ENCODE measurements at regions not wholly inside any gene's neighbourhood (a gene's known extent, or its start where the extent isn't known, plus 50 kb on each side); places are given as distances from the start of the nearest gene placed in this dataset.

DNA sequence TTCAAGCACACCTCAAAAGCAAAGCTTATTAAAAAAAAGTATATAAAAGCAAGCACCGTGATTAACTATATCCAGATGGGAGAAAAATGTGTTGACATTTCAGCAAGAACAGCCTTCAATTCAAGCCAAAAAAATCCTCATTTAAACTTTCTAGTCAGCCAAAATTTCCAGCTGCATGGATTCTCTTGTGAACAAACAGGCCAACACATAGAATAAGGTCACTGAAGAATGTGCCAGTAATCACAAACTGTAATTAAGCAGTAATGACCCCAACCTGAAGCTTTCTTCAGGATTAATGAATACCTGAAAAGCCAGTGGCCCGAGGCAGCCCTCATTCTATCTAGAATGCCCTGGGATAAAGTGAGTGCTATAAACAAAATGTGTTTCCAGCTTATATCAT, 130.7 kb upstream of the KCNMB2 start:
- H3K36me3 ChIP-seq = no peaks in the 10 kb centered on the region
- no peaks in the 10 kb centered on the region for H3K27me3 ChIP-seq
- H3K4me1 ChIP-seq = no peaks in the 10 kb centered on the region
- TF ChIP-seq, protein P1, sequence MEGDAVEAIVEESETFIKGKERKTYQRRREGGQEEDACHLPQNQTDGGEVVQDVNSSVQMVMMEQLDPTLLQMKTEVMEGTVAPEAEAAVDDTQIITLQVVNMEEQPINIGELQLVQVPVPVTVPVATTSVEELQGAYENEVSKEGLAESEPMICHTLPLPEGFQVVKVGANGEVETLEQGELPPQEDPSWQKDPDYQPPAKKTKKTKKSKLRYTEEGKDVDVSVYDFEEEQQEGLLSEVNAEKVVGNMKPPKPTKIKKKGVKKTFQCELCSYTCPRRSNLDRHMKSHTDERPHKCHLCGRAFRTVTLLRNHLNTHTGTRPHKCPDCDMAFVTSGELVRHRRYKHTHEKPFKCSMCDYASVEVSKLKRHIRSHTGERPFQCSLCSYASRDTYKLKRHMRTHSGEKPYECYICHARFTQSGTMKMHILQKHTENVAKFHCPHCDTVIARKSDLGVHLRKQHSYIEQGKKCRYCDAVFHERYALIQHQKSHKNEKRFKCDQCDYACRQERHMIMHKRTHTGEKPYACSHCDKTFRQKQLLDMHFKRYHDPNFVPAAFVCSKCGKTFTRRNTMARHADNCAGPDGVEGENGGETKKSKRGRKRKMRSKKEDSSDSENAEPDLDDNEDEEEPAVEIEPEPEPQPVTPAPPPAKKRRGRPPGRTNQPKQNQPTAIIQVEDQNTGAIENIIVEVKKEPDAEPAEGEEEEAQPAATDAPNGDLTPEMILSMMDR (IDR thresholded peaks at IDR 0.05; ENCODE audit: low read depth, low read length) = no peak
- no peak overlapping the region for H3K4me3 ChIP-seq (ENCODE audit: low read depth, low read length)
- no peaks in the 10 kb centered on the region for H3K9me3 ChIP-seq
- DNase-seq = no peak

GRCh38 chr3:178406206-178406605, 130.0 kb upstream of the KCNMB2 start:
- no peaks in the 10 kb centered on the region for H3K27me3 ChIP-seq
- H3K4me1 ChIP-seq = no peaks in the 10 kb centered on the region
- H3K36me3 ChIP-seq = no peaks in the 10 kb centered on the region
- no peak for DNase-seq
- H3K4me3 ChIP-seq (ENCODE audit: low read depth, low read length) = no peak overlapping the region
- TF ChIP-seq, protein P1 (IDR thresholded peaks at IDR 0.05; ENCODE audit: low read depth, low read length) = no peak
- no peaks in the 10 kb centered on the region for H3K9me3 ChIP-seq

DNA sequence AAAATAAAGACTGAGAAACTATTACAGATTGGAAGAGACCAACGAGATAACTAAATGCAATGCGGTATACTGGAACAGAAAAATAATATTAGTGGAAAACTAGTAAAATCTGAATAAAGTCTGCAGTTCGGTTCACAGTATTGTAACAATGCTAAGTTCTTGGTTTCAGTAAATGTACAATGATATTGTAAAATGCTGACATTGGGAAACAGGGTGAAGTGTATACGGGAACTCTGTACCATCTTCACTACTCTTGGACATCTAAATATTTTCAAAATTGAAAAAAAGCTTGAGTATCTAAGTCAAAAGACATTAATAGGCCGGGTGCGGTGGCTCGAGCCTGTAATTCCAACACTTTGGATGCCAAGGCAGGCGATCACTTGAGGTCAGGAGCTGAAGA, 120.9 kb upstream of the KCNMB2 start:
- TF ChIP-seq, protein P1 (IDR thresholded peaks at IDR 0.05; ENCODE audit: low read depth, low read length) = no peak
- no peaks in the 10 kb centered on the region for H3K36me3 ChIP-seq
- no peaks in the 10 kb centered on the region for H3K4me1 ChIP-seq
- DNase-seq = no peak
- no peaks in the 10 kb centered on the region for H3K9me3 ChIP-seq
- H3K27me3 ChIP-seq = no peaks in the 10 kb centered on the region
- no peak overlapping the region for H3K4me3 ChIP-seq (ENCODE audit: low read depth, low read length)

- no peak overlapping the region for H3K4me3 ChIP-seq (ENCODE audit: low read depth, low read length)
- H3K9me3 ChIP-seq = no peaks in the 10 kb centered on the region
- no peaks in the 10 kb centered on the region for H3K4me1 ChIP-seq
- no peaks in the 10 kb centered on the region for H3K27me3 ChIP-seq
- H3K36me3 ChIP-seq = no peaks in the 10 kb centered on the region
- DNase-seq = no peak
- TF ChIP-seq, protein P1 (IDR thresholded peaks at IDR 0.05; ENCODE audit: low read depth, low read length) = no peak
Observed at GRCh38 chr3:178417736-178418135, 118.5 kb upstream of the KCNMB2 start.

- H3K36me3 ChIP-seq = no peaks in the 10 kb centered on the region
- no peaks in the 10 kb centered on the region for H3K4me1 ChIP-seq
- no peak for DNase-seq
- no peaks in the 10 kb centered on the region for H3K27me3 ChIP-seq
- TF ChIP-seq, protein P1 (IDR thresholded peaks at IDR 0.05; ENCODE audit: low read depth, low read length) = no peak
- no peaks in the 10 kb centered on the region for H3K9me3 ChIP-seq
- H3K4me3 ChIP-seq (ENCODE audit: low read depth, low read length) = no peak overlapping the region
Observed at GRCh38 chr3:178419071-178419470, 117.2 kb upstream of the KCNMB2 start.

- Histone ChIP-seq H3K4me1 (no peaks in the 10 kb centered on the region), H3K4me3 (ENCODE audit: low read depth, low read length) (no peak overlapping the region), H3K27me3 (no peaks in the 10 kb centered on the region), H3K9me3 (no peaks in the 10 kb centered on the region), H3K36me3 (no peaks in the 10 kb centered on the region)
- no peak for DNase-seq
- TF ChIP-seq, protein P1 (IDR thresholded peaks at IDR 0.05; ENCODE audit: low read depth, low read length) = no peak
Observed at GRCh38 chr3:178420033-178420432, 116.2 kb upstream of the KCNMB2 start.

Data from BE2C (cell line).